ENCODE measurements at regions not wholly inside any gene's neighbourhood (a gene's known extent, or its start where the extent isn't known, plus 50 kb on each side); places are given as distances from the start of the nearest gene placed in this dataset.

DNA sequence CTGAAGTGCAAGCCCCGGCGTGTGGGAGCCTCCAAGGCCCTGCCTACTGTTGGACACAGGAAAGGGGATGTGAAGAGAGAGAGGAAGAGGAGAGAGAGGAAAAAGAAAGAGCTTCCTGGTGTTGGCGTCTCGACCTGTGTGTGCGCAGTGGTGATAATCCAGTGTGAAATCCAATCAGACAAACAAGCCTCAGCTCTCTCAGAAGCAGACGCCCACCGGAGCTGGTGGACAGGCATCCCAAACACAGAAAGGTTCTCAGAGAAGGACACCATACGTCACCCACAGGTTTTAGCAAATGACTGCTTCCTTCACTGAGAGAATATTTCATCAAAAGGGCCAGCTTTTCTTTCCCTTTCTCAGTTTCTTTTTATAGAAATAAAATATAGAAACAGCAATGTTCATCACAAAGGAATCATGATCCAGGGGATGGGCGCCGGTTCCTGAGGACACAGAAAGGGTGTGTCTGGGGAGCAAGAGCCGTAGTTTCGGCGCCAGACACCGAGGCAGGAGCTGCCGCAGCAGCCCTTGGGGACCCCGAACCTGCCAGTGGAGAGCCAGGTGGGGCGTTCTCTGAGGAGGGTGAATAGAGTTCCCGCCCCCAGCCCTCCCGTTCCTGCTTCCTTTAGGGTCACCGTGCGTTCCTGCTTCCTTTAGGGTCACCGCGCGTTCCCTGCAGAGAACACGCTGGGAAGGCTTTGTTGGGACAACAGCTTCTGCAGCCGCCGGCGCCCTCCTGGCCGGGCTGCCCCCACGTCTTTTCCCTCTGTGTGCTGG, 145.8 kb upstream of the SOX1 start:
- ChIA-PET POLR2A (no interaction called here), CTCF (no interaction called here)
- Histone ChIP-seq H3K27me3 (ENCODE audit: control insufficient read depth, insufficient read depth, low read length) (no peaks in the 10 kb centered on the region; the same call in 1 of the 2 replicates), H3K4me1 (ENCODE audit: control insufficient read depth, insufficient read depth, low read length) (no peaks in the 10 kb centered on the region), H3K27ac (ENCODE audit: low read length) (no peak overlapping the region), H3K9me3 (ENCODE audit: control insufficient read depth, insufficient read depth, low read depth, low read length) (no peaks in the 10 kb centered on the region), H3K36me3 (ENCODE audit: control insufficient read depth, insufficient read depth, low read length) (no peaks in the 10 kb centered on the region), H3K4me3 (ENCODE audit: low read depth in 2 of 2, low read length in 2 of 2) (no peak overlapping the region)
- no peak for ATAC-seq
- BruUV-seq (replicated peaks) = no TSS peak
- intact Hi-C loops (cut with micrococcal nuclease; ENCODE audit: unreplicated experiment) = no loop called here
- DNase-seq (ENCODE audit: low read depth, low spot score) = no peak
- TF ChIP-seq, protein P1, sequence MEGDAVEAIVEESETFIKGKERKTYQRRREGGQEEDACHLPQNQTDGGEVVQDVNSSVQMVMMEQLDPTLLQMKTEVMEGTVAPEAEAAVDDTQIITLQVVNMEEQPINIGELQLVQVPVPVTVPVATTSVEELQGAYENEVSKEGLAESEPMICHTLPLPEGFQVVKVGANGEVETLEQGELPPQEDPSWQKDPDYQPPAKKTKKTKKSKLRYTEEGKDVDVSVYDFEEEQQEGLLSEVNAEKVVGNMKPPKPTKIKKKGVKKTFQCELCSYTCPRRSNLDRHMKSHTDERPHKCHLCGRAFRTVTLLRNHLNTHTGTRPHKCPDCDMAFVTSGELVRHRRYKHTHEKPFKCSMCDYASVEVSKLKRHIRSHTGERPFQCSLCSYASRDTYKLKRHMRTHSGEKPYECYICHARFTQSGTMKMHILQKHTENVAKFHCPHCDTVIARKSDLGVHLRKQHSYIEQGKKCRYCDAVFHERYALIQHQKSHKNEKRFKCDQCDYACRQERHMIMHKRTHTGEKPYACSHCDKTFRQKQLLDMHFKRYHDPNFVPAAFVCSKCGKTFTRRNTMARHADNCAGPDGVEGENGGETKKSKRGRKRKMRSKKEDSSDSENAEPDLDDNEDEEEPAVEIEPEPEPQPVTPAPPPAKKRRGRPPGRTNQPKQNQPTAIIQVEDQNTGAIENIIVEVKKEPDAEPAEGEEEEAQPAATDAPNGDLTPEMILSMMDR (IDR thresholded peaks at IDR 0.05) = no peak
- in situ Hi-C loops (cut with HindIII; ENCODE audit: low pct_unique_long_range_greater_than_20kb, low sequenced_read_pairs) = no loop called here

GRCh38 chr13:111922086-111922485, 144.9 kb upstream of the SOX1 start:
- ChIA-PET POLR2A (no interaction called here), CTCF (no interaction called here)
- H3K4me3 ChIP-seq (ENCODE audit: low read depth in 2 of 2, low read length in 2 of 2) = no peak overlapping the region
- DNase-seq (ENCODE audit: low read depth, low spot score) (no peak), ATAC-seq (no peak)
- no peaks in the 10 kb centered on the region for H3K9me3 ChIP-seq (ENCODE audit: control insufficient read depth, insufficient read depth, low read depth, low read length)
- intact Hi-C loops (cut with micrococcal nuclease; ENCODE audit: unreplicated experiment) = no loop called here
- no peak overlapping the region for H3K27ac ChIP-seq (ENCODE audit: low read length)
- in situ Hi-C loops (cut with HindIII; ENCODE audit: low pct_unique_long_range_greater_than_20kb, low sequenced_read_pairs) = no loop called here
- TF ChIP-seq, protein P1 (IDR thresholded peaks at IDR 0.05) = no peak
- TF ChIP-seq REST (IDR thresholded peaks at IDR 0.05; ENCODE audit: insufficient read depth in 1 of 2, low read depth in 2 of 2, low read length in 1 of 2) (no peak), POLR2AphosphoS5 (IDR thresholded peaks at IDR 0.05; ENCODE audit: low read depth, low read length) (no peak), TCF7L2 (IDR thresholded peaks at IDR 0.05; ENCODE audit: low read depth, low read length) (no peak), SIN3A (IDR thresholded peaks at IDR 0.05; ENCODE audit: borderline replicate concordance, insufficient read depth, low read depth, low read length) (no peak)
- no peaks in the 10 kb centered on the region; the same call in 1 of the 2 replicates for H3K27me3 ChIP-seq (ENCODE audit: control insufficient read depth, insufficient read depth, low read length)
- no peaks in the 10 kb centered on the region for H3K4me1 ChIP-seq (ENCODE audit: control insufficient read depth, insufficient read depth, low read length)
- BruUV-seq (replicated peaks) = no TSS peak
- H3K36me3 ChIP-seq (ENCODE audit: control insufficient read depth, insufficient read depth, low read length) = no peaks in the 10 kb centered on the region
